ENCODE measurements at regions not wholly inside any gene's neighbourhood (a gene's known extent, or its start where the extent isn't known, plus 50 kb on each side); places are given as distances from the start of the nearest gene placed in this dataset.

DNA sequence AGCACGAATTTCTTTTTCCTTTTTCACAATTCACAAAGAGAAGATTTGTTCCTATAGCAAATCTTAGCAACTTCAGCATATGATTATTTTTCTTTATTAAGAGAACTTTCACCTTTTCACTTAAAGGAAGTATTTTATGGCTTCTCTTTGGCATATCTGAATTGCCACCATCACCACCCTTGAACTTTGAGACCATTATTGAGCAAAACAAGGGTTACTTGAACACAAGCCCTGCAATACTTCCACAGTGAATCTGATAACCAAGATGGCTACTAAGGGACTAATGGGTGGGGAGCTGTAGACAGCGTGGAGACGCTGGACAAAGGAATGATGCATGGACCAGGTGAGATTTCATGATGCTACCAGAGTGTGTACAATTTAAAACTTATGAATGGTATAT is 815.0 kb downstream of the LRRIQ3 start:
- no peak for DNase-seq

GRCh38 chr1:73366734-73367413 is 831.1 kb downstream of the LRRIQ3 start:
- intact Hi-C loops (cut with DNase I): no loop called here
- no peak for DNase-seq
- no peak overlapping the region for H3K27ac ChIP-seq
- WGBS, 4 donors: 56 to 68% (median 59%) methylated on average over 5 of the region's 5 CpGs
- no peaks in the 10 kb centered on the region for H3K27me3 ChIP-seq
- H3K9me3 ChIP-seq (replicated peaks in 1 of 3): no peaks in the 10 kb centered on the region
- H3K4me3 ChIP-seq: no peak overlapping the region
- no peak for TF ChIP-seq POLR2A (IDR thresholded peaks at IDR 0.05)
- TF ChIP-seq, protein P1, sequence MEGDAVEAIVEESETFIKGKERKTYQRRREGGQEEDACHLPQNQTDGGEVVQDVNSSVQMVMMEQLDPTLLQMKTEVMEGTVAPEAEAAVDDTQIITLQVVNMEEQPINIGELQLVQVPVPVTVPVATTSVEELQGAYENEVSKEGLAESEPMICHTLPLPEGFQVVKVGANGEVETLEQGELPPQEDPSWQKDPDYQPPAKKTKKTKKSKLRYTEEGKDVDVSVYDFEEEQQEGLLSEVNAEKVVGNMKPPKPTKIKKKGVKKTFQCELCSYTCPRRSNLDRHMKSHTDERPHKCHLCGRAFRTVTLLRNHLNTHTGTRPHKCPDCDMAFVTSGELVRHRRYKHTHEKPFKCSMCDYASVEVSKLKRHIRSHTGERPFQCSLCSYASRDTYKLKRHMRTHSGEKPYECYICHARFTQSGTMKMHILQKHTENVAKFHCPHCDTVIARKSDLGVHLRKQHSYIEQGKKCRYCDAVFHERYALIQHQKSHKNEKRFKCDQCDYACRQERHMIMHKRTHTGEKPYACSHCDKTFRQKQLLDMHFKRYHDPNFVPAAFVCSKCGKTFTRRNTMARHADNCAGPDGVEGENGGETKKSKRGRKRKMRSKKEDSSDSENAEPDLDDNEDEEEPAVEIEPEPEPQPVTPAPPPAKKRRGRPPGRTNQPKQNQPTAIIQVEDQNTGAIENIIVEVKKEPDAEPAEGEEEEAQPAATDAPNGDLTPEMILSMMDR (IDR thresholded peaks at IDR 0.05): no peak
- no peaks in the 10 kb centered on the region for H3K36me3 ChIP-seq (replicated peaks in 1 of 2)
- peaks cover 0 to 5% of the 10 kb centered on the region in 2 donors for H3K4me1 ChIP-seq (replicated peaks in 1 of 2)

More for the DNA sequence above, 815.0 kb downstream of the LRRIQ3 start:
- intact Hi-C loops (cut with DNase I): no loop called here
- Histone ChIP-seq H3K4me1 (replicated peaks in 1 of 2) (no peaks in the 10 kb centered on the region), H3K36me3 (replicated peaks in 1 of 2) (no peaks in the 10 kb centered on the region), H3K27me3 (no peaks in the 10 kb centered on the region), H3K4me3 (no peak overlapping the region), H3K9me3 (replicated peaks in 1 of 3) (no peaks in the 10 kb centered on the region), H3K27ac (no peak overlapping the region)
- TF ChIP-seq POLR2A (IDR thresholded peaks at IDR 0.05): no peak
- TF ChIP-seq, protein P1 (IDR thresholded peaks at IDR 0.05): no peak
- WGBS, 4 donors: 71 to 84% (median 75%) methylated on average over 3 of the region's 3 CpGs

DNA sequence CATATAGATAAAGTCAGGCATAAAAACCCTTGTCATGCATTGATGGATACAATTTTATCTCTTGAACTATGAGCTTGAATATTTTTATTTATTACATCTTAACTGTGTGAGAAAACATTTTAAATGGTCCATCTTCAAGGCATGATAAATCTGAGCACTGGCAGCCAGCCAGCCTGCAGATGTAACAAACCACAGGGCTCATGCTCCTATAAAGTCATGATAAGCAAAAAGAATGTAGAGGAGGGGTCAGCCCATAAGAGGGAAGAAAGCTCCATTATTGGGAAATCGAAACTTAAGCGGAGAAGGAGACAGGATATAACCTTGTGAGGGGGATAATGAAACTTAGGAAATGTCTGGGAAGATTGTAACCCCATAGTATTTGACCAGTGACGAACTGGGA is 839.0 kb downstream of the LRRIQ3 start:
- H3K9me3 ChIP-seq (replicated peaks in 1 of 3): no peaks in the 10 kb centered on the region
- no peak for DNase-seq
- WGBS, 4 donors: 49 to 58% (median 54%) methylated on average over 3 of the region's 3 CpGs
- H3K4me1 ChIP-seq (replicated peaks in 1 of 2): no peaks in the 10 kb centered on the region
- no peak for TF ChIP-seq POLR2A (IDR thresholded peaks at IDR 0.05)
- TF ChIP-seq, protein P1 (IDR thresholded peaks at IDR 0.05): no peak
- H3K4me3 ChIP-seq: no peak overlapping the region
- H3K36me3 ChIP-seq (replicated peaks in 1 of 2): no peaks in the 10 kb centered on the region
- H3K27ac ChIP-seq: no peak overlapping the region
- intact Hi-C loops (cut with DNase I): no loop called here
- H3K27me3 ChIP-seq: no peaks in the 10 kb centered on the region

DNA sequence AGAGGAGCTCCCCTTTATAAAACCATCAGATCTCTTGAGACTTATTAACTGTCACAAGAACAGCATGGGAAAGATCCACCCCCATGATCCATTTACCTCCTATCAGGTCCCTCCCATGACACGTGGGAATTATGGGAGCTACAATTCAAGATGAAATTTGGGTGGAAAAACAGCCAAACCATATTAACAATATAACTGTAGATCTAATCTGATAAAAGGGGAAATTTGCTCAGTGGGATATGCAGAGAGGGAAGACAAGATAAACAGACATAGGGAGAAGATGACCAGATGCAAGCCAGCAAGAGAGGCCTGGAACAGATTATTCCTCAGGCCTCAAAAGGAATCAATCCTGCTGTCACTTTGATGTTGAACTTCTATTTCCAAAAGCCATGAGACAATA is 841.5 kb downstream of the LRRIQ3 start:
- 35 to 88% (median 46%) methylated on average over 1 of the region's 1 CpG for WGBS, 4 donors
- H3K36me3 ChIP-seq (replicated peaks in 1 of 2): no peaks in the 10 kb centered on the region
- no peak overlapping the region for H3K4me3 ChIP-seq
- no peaks in the 10 kb centered on the region for H3K4me1 ChIP-seq (replicated peaks in 1 of 2)
- TF ChIP-seq, protein P1 (IDR thresholded peaks at IDR 0.05): no peak
- TF ChIP-seq POLR2A (IDR thresholded peaks at IDR 0.05): no peak
- H3K27me3 ChIP-seq: no peaks in the 10 kb centered on the region
- no peak for DNase-seq
- no peak overlapping the region for H3K27ac ChIP-seq
- H3K9me3 ChIP-seq (replicated peaks in 1 of 3): no peaks in the 10 kb centered on the region
- intact Hi-C loops (cut with DNase I): no loop called here

Data from adrenal gland (tissue), 9 donors.